ENCODE measurements at regions not wholly inside any gene's neighbourhood (a gene's known extent, or its start where the extent isn't known, plus 50 kb on each side); places are given as distances from the start of the nearest gene placed in this dataset.

DNA sequence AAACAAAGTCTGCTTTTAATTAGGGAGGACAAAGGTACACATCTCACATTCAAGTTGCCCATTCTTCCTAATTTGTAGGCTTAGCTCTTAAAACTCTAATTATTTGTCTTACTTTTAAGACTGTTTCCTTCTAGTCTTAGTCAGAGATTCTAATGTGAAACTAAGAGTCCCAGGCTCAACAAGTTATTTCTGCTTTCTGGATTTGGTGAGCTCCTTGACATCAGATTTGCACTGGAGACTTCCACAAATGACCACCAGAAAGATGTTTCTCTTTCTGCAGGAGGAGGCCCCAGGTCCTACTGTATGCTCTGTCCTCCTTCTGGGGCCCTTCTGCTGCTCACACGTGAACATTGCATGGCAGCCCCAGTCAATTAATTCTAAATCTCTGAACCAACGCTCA is 194.2 kb upstream of the JUN start:
- TF ChIP-seq POLR2A (IDR thresholded peaks at IDR 0.05) (no peak), CTCF (IDR thresholded peaks at IDR 0.05) (no peak)
- Histone ChIP-seq H3K36me3 (no peaks in the 10 kb centered on the region), H3K27ac (no peak overlapping the region), H3K27me3 (no peaks in the 10 kb centered on the region), H3K9me3 (no peaks in the 10 kb centered on the region), H3K4me1 (peaks cover 0 to 25% (median 0%) of the 10 kb centered on the region in 3 donors), H3K4me3 (no peak overlapping the region)
- DNase-seq, result no peak
- WGBS, 2 donors, result 94 to 98% methylated on average over 2 of the region's 2 CpGs
- intact Hi-C loops (cut with DNase I), result no loop called here

DNA sequence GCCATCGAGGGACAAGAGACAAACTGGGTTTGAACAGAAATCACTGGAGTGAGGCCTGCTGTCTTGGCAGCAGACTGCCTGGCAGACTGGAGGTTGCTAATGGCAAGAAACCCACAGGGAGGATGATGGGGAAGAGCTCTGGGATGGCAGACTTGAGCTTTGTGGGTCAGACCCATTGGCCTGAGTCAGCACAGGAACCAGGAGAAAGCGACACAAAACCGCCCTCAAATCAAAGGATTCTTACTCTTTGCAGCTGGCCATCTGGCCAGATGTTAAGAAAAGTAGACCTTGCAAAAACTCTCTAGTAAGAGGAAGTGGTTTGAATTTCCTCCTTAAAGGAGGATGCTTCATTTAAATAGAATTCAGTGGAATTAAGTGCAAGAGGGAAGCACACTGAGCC is 195.2 kb upstream of the JUN start:
- no peak for DNase-seq
- H3K27ac ChIP-seq, result no peak overlapping the region
- no peaks in the 10 kb centered on the region for H3K27me3 ChIP-seq
- peaks cover 0 to 33% (median 5%) of the 10 kb centered on the region in 3 donors for H3K4me1 ChIP-seq
- 83 to 96% methylated on average over 3 of the region's 3 CpGs for WGBS, 2 donors
- no peaks in the 10 kb centered on the region for H3K9me3 ChIP-seq
- H3K36me3 ChIP-seq, result no peaks in the 10 kb centered on the region
- H3K4me3 ChIP-seq, result no peak overlapping the region
- intact Hi-C loops (cut with DNase I), result no loop called here
- TF ChIP-seq POLR2A (IDR thresholded peaks at IDR 0.05) (no peak), CTCF (IDR thresholded peaks at IDR 0.05) (no peak)

DNA sequence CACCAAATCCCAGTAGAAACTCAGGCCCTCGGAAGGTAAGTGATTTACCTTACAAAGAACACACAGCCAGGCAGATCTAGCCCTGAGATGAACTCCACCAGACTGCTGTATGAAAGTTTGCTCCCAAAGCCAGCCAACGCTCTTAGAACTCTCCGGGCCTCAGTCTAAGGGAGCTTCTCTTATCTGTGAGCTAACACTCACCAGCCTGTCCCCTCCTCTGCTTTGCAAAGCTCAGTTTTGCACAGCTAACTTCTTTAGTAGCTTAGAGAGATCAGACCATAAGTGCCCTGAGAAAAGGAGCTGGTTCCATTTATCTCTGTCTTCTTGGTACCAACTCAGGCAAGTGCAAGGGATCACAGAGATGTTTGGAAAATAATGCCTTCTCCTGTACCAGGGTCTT is 195.8 kb upstream of the JUN start:
- no peak overlapping the region for H3K27ac ChIP-seq
- intact Hi-C loops (cut with DNase I), result no loop called here
- no peak for DNase-seq
- no peaks in the 10 kb centered on the region for H3K36me3 ChIP-seq
- TF ChIP-seq CTCF (IDR thresholded peaks at IDR 0.05) (no peak), POLR2A (IDR thresholded peaks at IDR 0.05) (no peak)
- no peak overlapping the region for H3K4me3 ChIP-seq
- no peaks in the 10 kb centered on the region for H3K27me3 ChIP-seq
- peaks cover 0 to 33% (median 5%) of the 10 kb centered on the region in 3 donors for H3K4me1 ChIP-seq
- WGBS, 2 donors, result 94 to 100% methylated on average over 2 to 3 of the region's 3 CpGs
- H3K9me3 ChIP-seq, result no peaks in the 10 kb centered on the region

GRCh38 chr1:58981392-58981791 is 197.5 kb upstream of the JUN start:
- H3K4me1 ChIP-seq, result peaks cover 0 to 23% (median 5%) of the 10 kb centered on the region in 3 donors
- no peak overlapping the region for H3K4me3 ChIP-seq
- no peak for TF ChIP-seq POLR2A (IDR thresholded peaks at IDR 0.05)
- no peak for TF ChIP-seq CTCF (IDR thresholded peaks at IDR 0.05)
- no peak overlapping the region for H3K27ac ChIP-seq
- no peak for DNase-seq
- intact Hi-C loops (cut with DNase I), result no loop called here
- no peaks in the 10 kb centered on the region for H3K36me3 ChIP-seq
- WGBS, 2 donors, result 92 to 100% methylated on average over 1 of the region's 1 CpG
- no peaks in the 10 kb centered on the region for H3K9me3 ChIP-seq
- H3K27me3 ChIP-seq, result no peaks in the 10 kb centered on the region

DNA sequence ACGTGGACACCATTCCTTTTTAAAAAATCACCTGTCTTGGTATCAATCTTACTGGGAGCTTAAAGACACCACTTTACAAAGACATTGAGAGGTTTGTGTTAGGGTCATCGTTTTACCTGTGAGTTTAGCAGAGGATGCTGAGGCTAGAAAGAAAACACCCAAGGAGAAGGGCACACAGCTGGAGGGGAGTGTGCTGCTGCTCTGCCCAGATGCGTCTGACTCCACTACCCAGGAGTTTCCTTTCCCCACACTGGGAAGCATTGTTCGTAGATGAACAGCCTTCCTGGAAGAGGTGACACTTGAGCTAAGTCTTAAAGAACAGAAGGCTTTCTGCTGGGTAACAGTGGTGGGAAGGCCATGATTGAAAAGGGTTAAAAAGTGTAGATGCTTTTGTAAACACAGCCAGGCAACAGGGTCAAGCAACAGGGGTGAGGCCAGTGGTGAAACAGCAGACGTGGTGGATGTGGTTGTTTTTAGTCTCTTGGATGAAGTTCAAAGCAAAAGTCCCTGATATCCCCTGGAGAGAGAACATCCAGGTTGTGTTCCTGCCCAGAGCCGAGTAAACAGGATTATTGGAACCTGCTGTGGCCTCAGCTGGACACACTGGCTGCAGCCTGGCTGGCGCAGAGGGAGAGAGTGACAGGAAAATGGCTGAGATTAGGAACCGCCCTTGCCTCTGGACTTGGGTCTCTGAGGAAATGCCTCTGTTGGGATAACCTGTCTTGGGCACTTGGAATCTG is 198.6 kb upstream of the JUN start:
- no peak for DNase-seq
- Histone ChIP-seq H3K9me3 (no peaks in the 10 kb centered on the region), H3K27me3 (no peaks in the 10 kb centered on the region), H3K27ac (peak overlapping the region in 1 of 4 donors; percentile 33), H3K4me1 (peaks cover 0 to 23% (median 5%) of the 10 kb centered on the region in 3 donors), H3K36me3 (no peaks in the 10 kb centered on the region), H3K4me3 (no peak overlapping the region)
- intact Hi-C loops (cut with DNase I), result no loop called here
- TF ChIP-seq CTCF (IDR thresholded peaks at IDR 0.05) (no peak), POLR2A (IDR thresholded peaks at IDR 0.05) (no peak)
- WGBS, 2 donors, result 64 to 69% methylated on average over 7 to 8 of the region's 8 CpGs
